SU-DHL-6 (cell line): ENCODE measurements at regions not wholly inside any gene's neighbourhood (a gene's known extent, or its start where the extent isn't known, plus 50 kb on each side); places are given as distances from the start of the nearest gene placed in this dataset.

ENCODE experiments used
- EZH2phosphoT487 ChIP-seq: fragments of 200-600 bp; sonication (generic), shearing (Covaris generic); conservative IDR thresholded peaks from 2 replicates; pipeline ENCODE4 v1.6.1; 2018; ENCODE audit warnings: mild to moderate bottlenecking, antibody characterized with exemption, low read length, moderate library complexity, mixed read lengths
- TF ChIP-seq, protein P1 (sequence below): fragments of 200-600 bp; sonication (generic); IDR thresholded peaks from one replicate; pipeline ENCODE4 v1.5.1; 2017; ENCODE audit warnings: antibody characterized with exemption, mild to moderate bottlenecking, low read length, moderate library complexity; ENCODE audit not compliant: insufficient read depth, poor library complexity, severe bottlenecking

DNA sequence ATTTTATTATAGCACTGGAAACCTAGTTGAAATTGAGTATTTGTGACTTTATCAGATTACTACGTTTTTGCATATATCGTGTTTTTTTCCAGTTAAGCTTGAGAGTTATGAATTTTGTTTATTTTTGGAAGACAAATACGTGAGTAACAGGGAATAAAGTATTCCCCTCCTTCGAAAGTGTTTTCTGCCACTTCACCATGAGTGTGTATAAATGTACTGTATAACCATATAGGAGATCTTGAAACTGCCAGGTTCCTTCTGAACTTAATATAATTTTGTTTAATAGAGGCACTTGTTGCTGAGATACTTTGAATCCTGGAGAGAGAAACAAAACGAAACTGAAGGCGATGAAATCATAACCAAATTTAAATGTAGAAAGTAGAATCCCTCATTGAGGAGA is 1004.4 kb upstream of the ZEB2 start:
- TF ChIP-seq, protein P1, sequence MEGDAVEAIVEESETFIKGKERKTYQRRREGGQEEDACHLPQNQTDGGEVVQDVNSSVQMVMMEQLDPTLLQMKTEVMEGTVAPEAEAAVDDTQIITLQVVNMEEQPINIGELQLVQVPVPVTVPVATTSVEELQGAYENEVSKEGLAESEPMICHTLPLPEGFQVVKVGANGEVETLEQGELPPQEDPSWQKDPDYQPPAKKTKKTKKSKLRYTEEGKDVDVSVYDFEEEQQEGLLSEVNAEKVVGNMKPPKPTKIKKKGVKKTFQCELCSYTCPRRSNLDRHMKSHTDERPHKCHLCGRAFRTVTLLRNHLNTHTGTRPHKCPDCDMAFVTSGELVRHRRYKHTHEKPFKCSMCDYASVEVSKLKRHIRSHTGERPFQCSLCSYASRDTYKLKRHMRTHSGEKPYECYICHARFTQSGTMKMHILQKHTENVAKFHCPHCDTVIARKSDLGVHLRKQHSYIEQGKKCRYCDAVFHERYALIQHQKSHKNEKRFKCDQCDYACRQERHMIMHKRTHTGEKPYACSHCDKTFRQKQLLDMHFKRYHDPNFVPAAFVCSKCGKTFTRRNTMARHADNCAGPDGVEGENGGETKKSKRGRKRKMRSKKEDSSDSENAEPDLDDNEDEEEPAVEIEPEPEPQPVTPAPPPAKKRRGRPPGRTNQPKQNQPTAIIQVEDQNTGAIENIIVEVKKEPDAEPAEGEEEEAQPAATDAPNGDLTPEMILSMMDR: no peak
- TF ChIP-seq EZH2phosphoT487: no peak
